Natural killer cell treated with Interleukin-12 subunit alpha and Interleukin-12 subunit beta and Interleukin-15 and Interleukin-18, amount 100 ng/mL, for 72 hours (primary cell): ENCODE measurements at regions not wholly inside any gene's neighbourhood (a gene's known extent, or its start where the extent isn't known, plus 50 kb on each side); places are given as distances from the start of the nearest gene placed in this dataset.

ENCODE experiments used
- ATAC-seq, 2 donors: fragments of 150-1000 bp; cut with Tn5 transposase in 1 of 2; sonication (Bioruptor Pico), chemical (Tn5 transposase) in 1 of 2; 2 replicates each; pipeline ENCODE4 v1.10.0; 2021
- DNase-seq: peaks from one replicate; pipeline ENCODE4 v3.0.0; 2022; ENCODE audit warnings: low spot score
- H3K27ac Mint-ChIP-seq, 2 donors: 1 replicate in 1 of 2; 2 replicates in 1 of 2; pipeline ENCODE4 v1.8.0; 2022; ENCODE audit warnings: mixed read lengths in 2 of 2, mild to moderate bottlenecking in 1 of 2, moderate library complexity in 1 of 2
- H3K27me3 Mint-ChIP-seq, 2 donors: 1 replicate in 1 of 2; 2 replicates in 1 of 2; pipeline ENCODE4 v1.8.0; 2022; ENCODE audit warnings: mixed read lengths in 2 of 2
- H3K36me3 Mint-ChIP-seq: one replicate; pipeline ENCODE4 v1.8.0; 2022; ENCODE audit warnings: mixed read lengths
- H3K4me1 Mint-ChIP-seq, 2 donors: 1 replicate in 1 of 2; 2 replicates in 1 of 2; pipeline ENCODE4 v1.8.0; 2022; ENCODE audit warnings: low read depth in 2 of 2, mixed read lengths in 2 of 2, mild to moderate bottlenecking in 1 of 2
- H3K4me3 Mint-ChIP-seq: one replicate; pipeline ENCODE4 v1.8.0; 2022; ENCODE audit warnings: mixed read lengths
- H3K9me3 Mint-ChIP-seq: 2 replicates; pipeline ENCODE4 v1.8.0; 2022; ENCODE audit warnings: mixed read lengths

DNA sequence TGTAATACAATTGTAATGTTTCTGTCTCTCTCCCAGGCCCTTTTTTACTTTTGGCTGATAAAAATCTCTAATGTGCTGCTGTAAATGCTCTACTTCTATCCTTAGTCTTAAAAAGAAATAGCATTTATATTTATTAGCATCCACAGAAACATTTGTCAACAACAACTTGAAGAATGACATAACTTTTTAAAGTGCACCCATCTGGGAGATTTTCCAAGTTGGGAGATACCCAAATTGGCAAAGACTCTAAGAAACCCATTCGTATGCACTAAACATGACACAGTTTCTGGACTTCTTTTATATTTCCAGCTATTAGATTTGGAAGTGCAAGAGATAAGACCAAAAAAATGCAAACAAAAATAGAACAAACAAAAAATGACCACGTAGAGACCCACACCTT, 2287.4 kb upstream of the WWC1 start:
- no peak for DNase-seq
- no peaks in the 10 kb centered on the region for H3K4me1 Mint-ChIP-seq
- no peak for ATAC-seq
- peaks cover 8% of the 10 kb centered on the region for H3K36me3 Mint-ChIP-seq
- no peak overlapping the region for H3K27ac Mint-ChIP-seq
- peaks cover 12% of the 10 kb centered on the region for H3K9me3 Mint-ChIP-seq
- H3K4me3 Mint-ChIP-seq = no peak overlapping the region
- no peaks in the 10 kb centered on the region for H3K27me3 Mint-ChIP-seq

DNA sequence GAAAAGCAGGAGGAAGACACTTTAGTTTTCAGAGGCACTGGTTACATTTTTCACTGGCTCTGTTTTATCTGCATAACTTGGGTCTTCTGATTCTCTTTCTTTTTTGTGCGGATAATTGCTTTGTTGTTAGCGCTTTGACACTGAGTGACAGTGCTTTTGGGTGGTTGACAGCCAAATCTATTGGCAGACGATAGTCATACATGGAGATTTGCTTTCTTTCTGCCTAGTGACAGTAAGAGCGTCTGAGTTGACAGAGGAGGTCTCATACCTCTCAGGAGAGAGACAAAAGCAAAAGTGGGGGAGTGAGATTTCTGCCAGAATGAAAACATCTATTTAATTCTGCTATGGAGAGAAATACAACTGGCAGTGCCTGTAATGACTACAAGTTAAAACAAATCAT, 2278.0 kb upstream of the WWC1 start:
- H3K9me3 Mint-ChIP-seq = peaks cover 6% of the 10 kb centered on the region
- ATAC-seq = no peak
- no peak overlapping the region for H3K27ac Mint-ChIP-seq
- H3K4me3 Mint-ChIP-seq = no peak overlapping the region
- H3K36me3 Mint-ChIP-seq = peaks cover 17% of the 10 kb centered on the region
- no peaks in the 10 kb centered on the region for H3K4me1 Mint-ChIP-seq
- H3K27me3 Mint-ChIP-seq = no peaks in the 10 kb centered on the region
- DNase-seq = no peak

DNA sequence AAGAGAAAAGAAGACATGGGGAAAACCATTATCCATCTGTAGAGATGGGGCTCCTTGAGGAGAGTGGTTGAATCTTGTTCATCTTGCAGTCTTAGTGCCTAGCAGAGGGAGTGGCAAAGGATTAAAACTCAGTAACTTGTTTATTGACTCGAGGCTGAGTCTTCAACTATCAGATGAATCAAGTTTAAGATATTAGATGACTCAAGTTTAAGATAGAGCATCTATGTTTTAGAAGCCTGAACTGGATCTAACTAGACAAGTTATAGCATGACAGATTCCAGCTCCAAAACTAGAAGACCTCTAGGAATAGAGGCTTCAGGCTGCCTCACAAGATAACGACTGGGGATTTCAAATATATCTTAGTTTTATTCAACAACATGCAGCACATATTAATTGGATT, 2277.2 kb upstream of the WWC1 start:
- H3K27me3 Mint-ChIP-seq = no peaks in the 10 kb centered on the region
- H3K4me1 Mint-ChIP-seq = no peaks in the 10 kb centered on the region
- H3K36me3 Mint-ChIP-seq = peaks cover 17% of the 10 kb centered on the region
- H3K27ac Mint-ChIP-seq = no peak overlapping the region
- no peak overlapping the region for H3K4me3 Mint-ChIP-seq
- peaks cover 9% of the 10 kb centered on the region for H3K9me3 Mint-ChIP-seq
- DNase-seq (no peak), ATAC-seq (no peak)

DNA sequence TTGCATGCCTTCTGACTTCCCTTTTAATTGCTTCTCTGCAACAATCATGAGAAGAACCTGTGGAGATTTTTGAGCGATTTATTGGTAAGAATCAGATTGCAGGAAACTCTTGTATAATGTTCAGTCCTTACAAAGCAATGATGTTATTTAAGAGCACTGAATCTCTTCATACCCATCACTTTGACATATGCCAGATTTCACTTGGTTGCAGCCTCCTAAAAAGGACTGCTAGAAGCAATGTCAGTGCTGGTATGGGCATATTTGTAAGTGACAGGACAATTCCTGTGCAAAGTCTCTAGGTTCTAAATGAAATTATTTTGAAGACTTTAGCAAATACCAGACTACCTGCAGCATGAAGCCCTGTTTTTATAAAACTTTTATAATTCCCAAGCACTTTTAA, 2272.7 kb upstream of the WWC1 start:
- peaks cover 11% of the 10 kb centered on the region for H3K36me3 Mint-ChIP-seq
- no peak overlapping the region for H3K4me3 Mint-ChIP-seq
- H3K27ac Mint-ChIP-seq = no peak overlapping the region
- H3K27me3 Mint-ChIP-seq = no peaks in the 10 kb centered on the region
- DNase-seq (no peak), ATAC-seq (no peak)
- peaks cover 20% of the 10 kb centered on the region for H3K9me3 Mint-ChIP-seq
- no peaks in the 10 kb centered on the region for H3K4me1 Mint-ChIP-seq

DNA sequence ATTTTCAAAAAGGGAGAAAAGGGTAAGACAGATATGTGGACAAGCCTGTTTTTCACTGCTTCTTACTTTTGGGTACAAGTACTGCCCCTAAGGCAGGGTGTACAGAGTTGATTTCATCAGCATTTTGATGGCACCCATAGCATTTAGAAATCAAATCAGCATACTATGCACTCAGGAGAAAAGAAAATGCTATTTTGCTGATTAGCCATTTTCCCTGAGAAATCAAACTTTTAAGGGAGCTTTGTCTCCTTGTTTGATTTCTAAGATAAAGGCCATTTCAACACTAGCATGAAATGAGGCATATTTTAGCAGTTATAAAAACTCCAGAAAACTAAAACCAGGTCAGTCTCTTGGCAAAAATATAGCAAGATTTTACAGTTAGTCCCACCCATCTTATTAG, 2269.4 kb upstream of the WWC1 start:
- DNase-seq (no peak), ATAC-seq (no peak)
- Mint-ChIP-seq H3K36me3 (no peaks in the 10 kb centered on the region), H3K4me3 (no peak overlapping the region), H3K9me3 (peaks cover 18% of the 10 kb centered on the region), H3K27me3 (no peaks in the 10 kb centered on the region), H3K27ac (no peak overlapping the region), H3K4me1 (no peaks in the 10 kb centered on the region)

DNA sequence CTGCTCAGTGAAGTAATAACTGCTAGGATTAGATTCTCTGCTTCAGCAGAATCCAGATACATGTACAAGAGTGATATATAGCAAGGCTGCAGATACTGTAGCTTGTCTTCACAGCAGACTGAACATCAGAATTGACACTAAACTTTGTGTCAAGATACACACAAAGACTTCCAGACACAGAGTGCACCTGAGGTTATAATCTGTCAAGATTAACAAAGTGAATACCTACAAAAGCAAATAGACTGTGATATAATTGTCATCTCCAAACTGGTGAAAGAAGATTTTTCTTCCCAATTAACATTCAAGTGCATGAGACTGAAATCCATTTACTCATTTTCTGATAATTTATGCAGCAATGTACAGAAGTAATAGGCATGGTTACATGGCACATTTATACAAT, 2266.5 kb upstream of the WWC1 start:
- Mint-ChIP-seq H3K27me3 (no peaks in the 10 kb centered on the region), H3K9me3 (peaks cover 24% of the 10 kb centered on the region), H3K27ac (no peak overlapping the region), H3K4me1 (no peaks in the 10 kb centered on the region), H3K4me3 (no peak overlapping the region), H3K36me3 (no peaks in the 10 kb centered on the region)
- no peak for DNase-seq
- ATAC-seq = no peak

DNA sequence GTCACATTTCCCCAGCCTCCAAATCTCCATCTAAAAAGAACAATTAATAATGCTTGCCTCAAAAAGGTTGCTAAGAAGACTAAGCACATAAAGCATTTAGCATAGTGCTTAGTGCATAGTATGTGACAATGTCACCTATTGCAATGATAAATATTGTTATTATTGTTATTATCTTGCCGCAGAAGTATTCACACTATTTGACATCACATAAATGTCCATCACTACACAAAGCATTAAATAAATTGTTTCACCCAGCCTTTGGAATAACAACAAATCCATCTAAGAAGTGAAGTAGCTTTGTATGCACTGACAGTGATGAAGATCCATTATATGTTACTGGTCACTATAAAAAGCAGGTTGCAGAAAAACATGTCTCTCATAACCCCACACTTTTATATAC, 2263.9 kb upstream of the WWC1 start:
- Mint-ChIP-seq H3K36me3 (no peaks in the 10 kb centered on the region), H3K9me3 (peaks cover 28% of the 10 kb centered on the region), H3K27ac (no peak overlapping the region), H3K4me3 (no peak overlapping the region), H3K27me3 (no peaks in the 10 kb centered on the region), H3K4me1 (no peaks in the 10 kb centered on the region)
- DNase-seq (no peak), ATAC-seq (no peak)

DNA sequence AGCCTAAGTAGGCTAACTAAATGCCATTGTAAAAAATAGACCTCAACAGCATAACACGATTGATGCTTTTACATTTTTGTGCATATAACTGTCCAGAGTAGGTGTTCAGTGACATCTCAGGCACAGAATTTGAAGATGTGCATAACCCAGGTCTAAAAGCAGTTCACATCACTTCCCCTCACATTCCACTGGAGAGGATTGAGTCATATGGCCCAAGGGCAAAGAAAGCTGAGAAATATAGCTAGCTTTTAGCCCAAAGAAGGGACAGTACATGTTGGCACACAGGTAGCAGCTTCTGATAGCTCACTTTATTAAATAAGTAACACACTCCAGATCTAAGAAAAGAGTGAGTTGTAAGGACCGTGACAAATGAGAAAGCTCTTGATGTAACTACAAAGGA, 2259.5 kb upstream of the WWC1 start:
- no peak for DNase-seq

DNA sequence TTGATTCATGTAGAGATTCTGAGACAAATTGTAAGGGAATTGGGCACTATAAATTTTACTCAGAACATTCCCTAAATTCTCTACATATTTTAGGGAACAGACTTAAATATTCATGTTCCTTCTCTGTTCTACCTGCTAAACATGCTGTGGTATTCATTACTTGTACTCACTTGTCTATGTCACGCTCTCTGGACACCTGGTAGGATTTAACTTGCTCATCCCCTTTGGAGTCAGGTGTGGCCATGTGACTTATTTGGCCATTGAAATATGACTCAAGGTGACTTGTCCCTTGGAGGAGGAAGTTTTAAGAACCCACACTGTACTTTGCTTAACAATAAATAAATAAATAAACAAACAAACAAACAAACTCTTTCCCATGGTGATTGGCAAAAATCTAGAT, 2258.8 kb upstream of the WWC1 start:
- DNase-seq = no peak
- Mint-ChIP-seq H3K27ac (no peak overlapping the region), H3K9me3 (peaks cover 28% of the 10 kb centered on the region), H3K27me3 (no peaks in the 10 kb centered on the region), H3K36me3 (no peaks in the 10 kb centered on the region), H3K4me3 (no peak overlapping the region), H3K4me1 (no peaks in the 10 kb centered on the region)
- ATAC-seq = no peak

More for the DNA sequence above, 2259.5 kb upstream of the WWC1 start:
- ATAC-seq = no peak
- Mint-ChIP-seq H3K9me3 (peaks cover 25% of the 10 kb centered on the region), H3K4me3 (no peak overlapping the region), H3K27ac (no peak overlapping the region), H3K4me1 (no peaks in the 10 kb centered on the region), H3K27me3 (no peaks in the 10 kb centered on the region), H3K36me3 (no peaks in the 10 kb centered on the region)

DNA sequence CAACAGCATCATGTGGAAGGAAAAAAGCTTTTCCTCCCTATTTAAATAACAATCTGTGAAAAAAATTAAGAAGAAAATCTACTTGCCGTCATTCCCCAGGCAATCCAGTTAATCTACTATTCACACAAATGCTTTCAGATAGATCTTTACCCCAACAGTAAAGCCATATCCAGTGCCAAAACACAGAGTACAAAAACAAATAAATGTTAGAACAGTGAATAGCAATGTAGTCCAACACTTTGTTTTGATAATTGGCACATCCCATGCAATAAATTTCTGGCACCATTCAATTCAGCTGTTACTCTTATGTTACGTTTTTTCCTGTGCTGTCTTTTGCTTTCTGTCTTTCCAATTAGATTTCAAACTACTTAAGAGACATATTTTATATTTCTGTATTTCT, 2245.5 kb upstream of the WWC1 start:
- H3K4me3 Mint-ChIP-seq = no peak overlapping the region
- DNase-seq = no peak
- no peak overlapping the region for H3K27ac Mint-ChIP-seq
- peaks cover 17% of the 10 kb centered on the region for H3K9me3 Mint-ChIP-seq
- no peak for ATAC-seq
- H3K27me3 Mint-ChIP-seq = no peaks in the 10 kb centered on the region
- peaks cover 3% of the 10 kb centered on the region for H3K36me3 Mint-ChIP-seq
- H3K4me1 Mint-ChIP-seq = no peaks in the 10 kb centered on the region

DNA sequence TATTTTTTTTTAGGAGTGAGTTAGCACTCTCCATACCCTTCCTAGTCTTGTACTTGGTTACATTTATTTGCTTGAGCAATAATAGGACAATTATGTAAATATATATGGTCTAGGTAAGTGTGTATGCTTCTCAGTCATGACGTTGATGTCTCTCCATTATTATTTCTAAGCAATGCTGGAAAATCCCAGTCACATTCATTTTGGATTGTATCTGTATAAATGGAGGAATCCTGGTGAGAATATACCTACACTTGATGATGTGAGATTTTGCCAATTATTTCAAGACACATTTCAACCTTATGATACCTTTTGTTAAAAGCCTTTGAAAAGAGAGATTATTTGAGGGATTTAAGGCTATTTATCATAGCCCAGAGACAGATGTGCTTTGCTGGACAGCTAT, 2244.5 kb upstream of the WWC1 start:
- Mint-ChIP-seq H3K4me1 (no peaks in the 10 kb centered on the region), H3K4me3 (no peak overlapping the region), H3K27ac (no peak overlapping the region), H3K36me3 (peaks cover 5% of the 10 kb centered on the region), H3K27me3 (no peaks in the 10 kb centered on the region), H3K9me3 (peaks cover 12% of the 10 kb centered on the region)
- DNase-seq = no peak
- ATAC-seq = no peak

DNA sequence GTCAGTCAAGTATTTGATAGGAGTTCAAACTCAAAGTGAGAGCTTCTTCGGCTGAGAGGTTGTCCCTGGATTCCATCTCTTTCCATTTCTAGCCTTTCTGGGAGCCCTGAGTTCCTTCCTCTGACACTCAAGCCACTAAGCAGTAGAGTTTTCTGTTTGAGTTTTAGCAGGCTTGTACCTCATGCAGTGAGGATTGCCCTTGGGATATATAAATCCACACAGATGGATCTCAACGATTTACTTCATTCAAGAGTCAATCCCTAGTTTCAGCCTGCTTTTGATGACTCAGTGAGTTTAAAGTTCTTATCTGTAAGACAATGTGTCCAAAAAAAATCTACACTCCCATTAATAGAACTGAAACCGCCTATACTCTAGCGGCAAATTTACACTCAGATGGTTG, 2240.9 kb upstream of the WWC1 start:
- Mint-ChIP-seq H3K36me3 (peaks cover 5% of the 10 kb centered on the region), H3K27ac (no peak overlapping the region), H3K27me3 (no peaks in the 10 kb centered on the region), H3K9me3 (peaks cover 11% of the 10 kb centered on the region), H3K4me3 (no peak overlapping the region), H3K4me1 (no peaks in the 10 kb centered on the region)
- no peak for DNase-seq
- no peak for ATAC-seq

DNA sequence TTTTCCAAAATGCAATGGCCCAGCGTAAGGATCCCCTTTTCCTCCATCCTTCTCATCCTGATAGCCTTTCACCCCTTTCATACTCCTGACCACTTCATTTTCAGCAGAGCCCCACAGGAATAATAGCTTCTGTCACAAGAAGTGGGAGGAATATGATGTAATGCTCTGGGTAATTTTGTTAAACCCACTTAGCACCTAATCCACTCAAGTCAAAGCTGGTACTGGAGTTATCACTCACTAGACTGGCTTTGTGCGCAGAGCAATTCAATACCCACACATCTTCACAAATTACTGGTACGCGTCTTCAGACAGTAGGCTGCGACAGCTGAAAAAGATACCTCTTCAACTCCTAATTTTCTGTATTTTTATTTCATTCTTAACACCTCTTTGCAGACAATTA, 2232.8 kb upstream of the WWC1 start:
- no peak for ATAC-seq
- Mint-ChIP-seq H3K27ac (no peak overlapping the region), H3K4me1 (no peaks in the 10 kb centered on the region)

DNA sequence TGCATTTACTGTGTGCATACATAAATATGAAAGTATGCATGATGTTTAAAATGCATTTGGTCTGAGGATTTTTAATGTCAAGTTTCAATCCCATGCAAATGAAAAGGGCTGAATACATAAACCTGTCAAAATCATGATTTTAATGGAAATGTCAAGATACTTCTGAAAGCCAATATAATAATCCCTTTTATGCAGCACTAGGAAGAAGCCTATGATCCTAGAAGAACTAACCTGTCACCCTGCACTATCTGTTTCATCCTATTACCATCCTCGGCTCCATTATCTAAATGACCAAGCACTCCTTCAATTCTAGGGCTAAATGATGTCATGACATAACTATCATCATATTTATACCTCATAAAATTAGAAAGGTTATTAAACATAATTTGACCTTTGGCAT, 2229.4 kb upstream of the WWC1 start:
- no peak for ATAC-seq
- H3K27ac Mint-ChIP-seq = no peak overlapping the region

More for the DNA sequence above, 2232.8 kb upstream of the WWC1 start:
- Mint-ChIP-seq H3K9me3 (peaks cover 7% of the 10 kb centered on the region), H3K27me3 (no peaks in the 10 kb centered on the region), H3K4me3 (no peak overlapping the region), H3K36me3 (no peaks in the 10 kb centered on the region)
- DNase-seq = no peak

DNA sequence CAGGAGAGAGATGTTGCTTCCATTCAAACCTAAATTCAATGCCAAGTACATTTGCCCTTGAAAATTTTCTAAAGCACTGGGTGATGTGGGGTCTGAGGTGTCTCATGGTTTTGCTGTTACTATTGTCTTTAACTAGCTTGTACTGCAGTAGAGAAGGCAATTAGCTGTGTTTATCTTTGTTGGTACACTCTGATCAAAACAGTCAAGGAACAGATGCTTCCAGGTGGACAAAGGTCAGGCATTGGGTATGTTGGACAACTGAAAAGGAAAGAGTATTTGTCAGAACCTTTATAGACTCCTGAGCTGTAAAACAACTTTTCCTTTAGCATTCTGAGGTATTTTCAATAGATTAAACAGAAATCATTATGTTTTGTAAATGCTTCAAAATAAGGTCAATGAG, 2228.7 kb upstream of the WWC1 start:
- H3K27ac Mint-ChIP-seq = no peak overlapping the region
- ATAC-seq = no peak
- no peaks in the 10 kb centered on the region for H3K27me3 Mint-ChIP-seq
- no peaks in the 10 kb centered on the region for H3K4me1 Mint-ChIP-seq
- DNase-seq = no peak
- H3K4me3 Mint-ChIP-seq = no peak overlapping the region
- H3K9me3 Mint-ChIP-seq = peaks cover 10% of the 10 kb centered on the region
- H3K36me3 Mint-ChIP-seq = no peaks in the 10 kb centered on the region

More for the DNA sequence above, 2229.4 kb upstream of the WWC1 start:
- Mint-ChIP-seq H3K4me3 (no peak overlapping the region), H3K27me3 (no peaks in the 10 kb centered on the region), H3K9me3 (peaks cover 10% of the 10 kb centered on the region), H3K4me1 (no peaks in the 10 kb centered on the region), H3K36me3 (no peaks in the 10 kb centered on the region)
- no peak for DNase-seq
